ENCODE measurements at regions not wholly inside any gene's neighbourhood (a gene's known extent, or its start where the extent isn't known, plus 50 kb on each side); places are given as distances from the start of the nearest gene placed in this dataset.

- POLR2A ChIA-PET (ENCODE audit: unreplicated experiment), result no interaction called here
These were observed 219.0 kb downstream of the BRD1 start for GRCh38 chr22:49608660-49609059.

GRCh38 chr22:49608228-49608627, 219.4 kb downstream of the BRD1 start:
- Histone ChIP-seq H3K4me1 (ENCODE audit: insufficient read depth, low read length) (no peaks in the 10 kb centered on the region), H3F3A (ENCODE audit: low read length, unreplicated experiment) (no peaks in the 10 kb centered on the region), H2AFZ (ENCODE audit: low read length) (no peak overlapping the region), H3K36me3 (ENCODE audit: low read depth, low read length) (no peaks in the 10 kb centered on the region), H3K9ac (ENCODE audit: low read length) (no peak overlapping the region), H3K9me3 (ENCODE audit: low read length) (no peaks in the 10 kb centered on the region), H3K4me3 (ENCODE audit: low read length) (no peak overlapping the region), H3K27me3 (ENCODE audit: low read length) (peaks cover 67% of the 10 kb centered on the region), H4K20me1 (ENCODE audit: low read length) (no peaks in the 10 kb centered on the region), H3K27ac (ENCODE audit: low read length) (no peak overlapping the region), H3K4me2 (ENCODE audit: low read length) (no peak overlapping the region), H3K9me2 (replicated peaks; ENCODE audit: low read length) (no peaks in the 10 kb centered on the region), H3K79me2 (ENCODE audit: low read length) (no peaks in the 10 kb centered on the region)
- ChIA-PET POLR2A (ENCODE audit: unreplicated experiment) (no interaction called here), CTCF (no interaction called here)
- no peak for DNase-seq
- BruUV-seq (replicated peaks), result no TSS peak
- intact Hi-C loops (cut with micrococcal nuclease), result no loop called here
- TF ChIP-seq EZH2 (IDR thresholded peaks at IDR 0.05; ENCODE audit: low read length, unreplicated experiment), result no peak
- ATAC-seq, result no peak

More at GRCh38 chr22:49608660-49609059, 219.0 kb downstream of the BRD1 start:
- Histone ChIP-seq H3K27me3 (ENCODE audit: low read length) (peaks cover 65% of the 10 kb centered on the region), H3K9me3 (ENCODE audit: low read length) (no peaks in the 10 kb centered on the region), H3K4me1 (ENCODE audit: insufficient read depth, low read length) (no peaks in the 10 kb centered on the region), H3K9ac (ENCODE audit: low read length) (no peak overlapping the region), H2AFZ (ENCODE audit: low read length) (no peak overlapping the region), H4K20me1 (ENCODE audit: low read length) (no peaks in the 10 kb centered on the region), H3K4me3 (ENCODE audit: low read length) (no peak overlapping the region), H3K9me2 (replicated peaks; ENCODE audit: low read length) (no peaks in the 10 kb centered on the region), H3K4me2 (ENCODE audit: low read length) (no peak overlapping the region), H3F3A (ENCODE audit: low read length, unreplicated experiment) (no peaks in the 10 kb centered on the region), H3K36me3 (ENCODE audit: low read depth, low read length) (no peaks in the 10 kb centered on the region), H3K27ac (ENCODE audit: low read length) (no peak overlapping the region), H3K79me2 (ENCODE audit: low read length) (no peaks in the 10 kb centered on the region)
- TF ChIP-seq EZH2phosphoT487 (IDR thresholded peaks at IDR 0.05; ENCODE audit: borderline replicate concordance, low read length) (no peak), CTCF (conservative IDR thresholded peaks at IDR 0.05; ENCODE audit: low read depth, low read length) (no peak), EZH2 (IDR thresholded peaks at IDR 0.05; ENCODE audit: low read length, unreplicated experiment) (no peak)
- intact Hi-C loops (cut with micrococcal nuclease), result no loop called here
- ATAC-seq (no peak), DNase-seq (no peak)
- BruUV-seq (replicated peaks), result no TSS peak
- CTCF ChIA-PET, result no interaction called here

- intact Hi-C loops (cut with micrococcal nuclease), result no loop called here
These were observed 219.9 kb downstream of the BRD1 start for GRCh38 chr22:49607821-49608220.

More at GRCh38 chr22:49607821-49608220, 219.9 kb downstream of the BRD1 start:
- Histone ChIP-seq H4K20me1 (ENCODE audit: low read length) (no peaks in the 10 kb centered on the region), H3F3A (ENCODE audit: low read length, unreplicated experiment) (no peaks in the 10 kb centered on the region), H3K9ac (ENCODE audit: low read length) (no peak overlapping the region), H3K36me3 (ENCODE audit: low read depth, low read length) (no peaks in the 10 kb centered on the region), H3K4me2 (ENCODE audit: low read length) (no peak overlapping the region), H3K27me3 (ENCODE audit: low read length) (peaks cover 69% of the 10 kb centered on the region), H2AFZ (ENCODE audit: low read length) (no peak overlapping the region), H3K4me1 (ENCODE audit: insufficient read depth, low read length) (no peaks in the 10 kb centered on the region), H3K4me3 (ENCODE audit: low read length) (no peak overlapping the region), H3K9me3 (ENCODE audit: low read length) (no peaks in the 10 kb centered on the region), H3K9me2 (replicated peaks; ENCODE audit: low read length) (no peaks in the 10 kb centered on the region), H3K79me2 (ENCODE audit: low read length) (no peaks in the 10 kb centered on the region), H3K27ac (ENCODE audit: low read length) (no peak overlapping the region)
- no peak for DNase-seq
- ChIA-PET POLR2A (ENCODE audit: unreplicated experiment) (no interaction called here), CTCF (no interaction called here)
- BruUV-seq (replicated peaks), result no TSS peak
- TF ChIP-seq EZH2phosphoT487 (IDR thresholded peaks at IDR 0.05; ENCODE audit: borderline replicate concordance, low read length), result 0 out of 2 replicates have a peak, but pooled peaks have one; percentile 25
- no peak for TF ChIP-seq EZH2 (IDR thresholded peaks at IDR 0.05; ENCODE audit: low read length, unreplicated experiment)
- no peak for ATAC-seq

Data from PC-3 (cell line).